HS-27A (cell line): ENCODE measurements at regions not wholly inside any gene's neighbourhood (a gene's known extent, or its start where the extent isn't known, plus 50 kb on each side); places are given as distances from the start of the nearest gene placed in this dataset.

ENCODE experiments used
- DNase-seq: peaks from one replicate; pipeline ENCODE4 v3.0.0-alpha.2; 2012; ENCODE audit warnings: low read depth, missing footprints

DNA sequence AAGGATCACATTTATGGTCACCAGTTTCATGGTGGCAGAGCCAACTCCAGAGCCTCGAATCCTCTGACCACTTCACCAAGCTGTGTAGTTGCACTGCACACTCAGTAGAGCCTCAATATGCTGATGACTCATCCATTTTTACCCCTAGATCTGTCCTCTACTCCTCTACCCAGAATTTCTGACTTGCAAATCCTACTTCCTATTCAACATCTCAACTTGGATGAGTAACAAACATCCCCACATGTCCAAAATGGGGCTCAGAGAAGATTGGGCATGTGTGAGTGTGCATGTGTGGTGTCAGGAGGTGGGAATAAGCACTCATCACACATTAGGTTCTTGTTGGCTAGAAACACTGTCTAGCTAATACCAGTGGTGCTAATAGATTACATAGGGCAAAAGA, 57.8 kb upstream of the IGFBP2 start:
- no peak for DNase-seq

DNA sequence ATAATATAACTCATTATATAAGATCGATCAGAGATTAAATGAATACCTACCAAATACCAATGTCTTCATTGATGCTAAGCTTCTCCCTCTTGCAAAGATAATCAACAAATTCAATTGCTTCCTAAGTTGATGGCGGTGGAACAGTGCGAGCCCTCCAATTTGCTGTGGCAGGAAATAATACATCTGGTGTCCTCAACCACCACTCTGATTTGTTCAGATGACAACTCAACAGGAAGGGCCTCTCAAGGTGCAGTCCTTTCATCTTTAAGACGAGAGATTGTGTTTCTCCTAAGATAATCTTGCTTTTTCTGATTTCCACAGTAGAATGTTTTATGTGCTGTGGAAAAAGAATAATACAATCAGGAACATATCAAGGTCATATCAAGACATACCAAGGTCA, 56.6 kb upstream of the IGFBP2 start:
- DNase-seq, result no peak

DNA sequence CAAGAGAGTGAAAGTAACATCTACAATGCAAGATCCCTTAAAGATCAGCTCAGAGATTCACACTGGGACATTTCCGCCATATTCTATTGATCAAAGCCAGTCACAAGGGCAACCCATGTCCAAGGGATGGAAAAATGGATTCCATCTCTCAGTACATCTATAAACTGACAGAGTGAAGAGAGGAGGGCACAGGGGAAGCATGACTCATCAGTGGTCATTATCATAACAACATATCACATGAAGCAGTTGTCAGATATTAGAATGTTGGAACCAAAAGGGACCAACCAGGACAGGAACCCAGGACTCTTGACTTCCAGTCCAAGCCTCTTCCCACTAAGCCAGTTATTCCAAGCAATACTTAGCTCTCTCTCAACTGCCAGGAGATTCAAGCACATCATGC, 54.9 kb upstream of the IGFBP2 start:
- no peak for DNase-seq

DNA sequence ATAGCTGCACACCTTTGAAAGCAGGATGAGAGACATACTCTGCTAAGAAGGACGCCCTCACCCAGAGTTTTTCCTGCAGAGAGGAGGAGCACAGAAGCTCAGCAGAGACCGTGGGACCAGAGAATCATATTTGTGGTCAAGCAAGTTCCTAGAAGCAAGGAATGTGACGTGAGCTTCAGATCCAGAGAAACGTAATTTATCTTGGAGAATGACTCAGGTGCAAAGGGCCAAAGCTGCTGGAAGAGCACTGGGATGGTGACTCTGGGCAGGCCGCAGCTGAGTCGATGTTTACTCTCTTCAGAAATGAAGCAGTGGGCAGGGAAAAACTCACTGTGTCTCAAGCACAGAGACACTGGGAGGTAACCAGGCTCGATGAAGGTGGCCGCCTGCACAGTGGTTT, 50.1 kb upstream of the IGFBP2 start:
- DNase-seq, result no peak
